HEK293T (cell line): ENCODE measurements at regions not wholly inside any gene's neighbourhood (a gene's known extent, or its start where the extent isn't known, plus 50 kb on each side); places are given as distances from the start of the nearest gene placed in this dataset.

ENCODE experiments used
- CTCF ChIA-PET: fragments of 350-600 bp; formaldehyde crosslinking; extraction: SDS; loops from one replicate; lab custom pipeline; 2021; ENCODE audit warnings: antibody characterized with exemption, inconsistent platforms; lab: Yijun Ruan, JAX
- POLR2A ChIA-PET: fragments of 350-600 bp; formaldehyde crosslinking; extraction: SDS; loops from one replicate; lab custom pipeline; 2020; ENCODE audit warnings: antibody characterized with exemption, inconsistent platforms; lab: Yijun Ruan, JAX
- DNase-seq: peaks from one replicate; pipeline ENCODE4 v3.0.0; 2012; ENCODE audit warnings: mixed read lengths; ENCODE audit errors: extremely low spot score
- ARNT ChIP-seq: fragments of 450-650 bp; IDR thresholded peaks from 2 replicates; pipeline ENCODE4 v1.6.1; 2017; ENCODE audit warnings: mild to moderate bottlenecking
- BHLHE40 ChIP-seq: fragments of 450-650 bp; IDR thresholded peaks from 2 replicates; pipeline ENCODE4 v1.6.1; 2016; ENCODE audit warnings: mild to moderate bottlenecking, moderate library complexity, borderline replicate concordance
- CTBP1 ChIP-seq: fragments of 450-650 bp; IDR thresholded peaks from 2 replicates; pipeline ENCODE4 v1.6.1; 2016; ENCODE audit warnings: borderline replicate concordance
- ELF4 ChIP-seq: fragments of 450-650 bp; IDR thresholded peaks from 2 replicates; pipeline ENCODE4 v1.6.1; 2017; ENCODE audit warnings: antibody characterized with exemption
- FOXA1 ChIP-seq: fragments of 450-650 bp; IDR thresholded peaks from 2 replicates; pipeline ENCODE4 v1.6.1; 2016; ENCODE audit warnings: mild to moderate bottlenecking
- FOXK2 ChIP-seq: fragments of 450-650 bp; IDR thresholded peaks from 2 replicates; pipeline ENCODE4 v1.6.1; 2016; ENCODE audit warnings: mild to moderate bottlenecking
- FOXM1 ChIP-seq: fragments of 450-650 bp; IDR thresholded peaks from 2 replicates; pipeline ENCODE4 v1.6.1; 2017; ENCODE audit warnings: mild to moderate bottlenecking, borderline replicate concordance
- HDGF ChIP-seq: fragments of 450-650 bp; IDR thresholded peaks from 2 replicates; pipeline ENCODE4 v1.6.1; 2017; ENCODE audit warnings: antibody characterized with exemption, borderline replicate concordance
- L3MBTL2 ChIP-seq: fragments of 450-650 bp; conservative IDR thresholded peaks from 2 replicates; pipeline ENCODE4 v1.6.1; 2016; ENCODE audit warnings: mild to moderate bottlenecking
- LEF1 ChIP-seq: fragments of 450-650 bp; IDR thresholded peaks from 2 replicates; pipeline ENCODE4 v1.6.1; 2017; ENCODE audit warnings: mild to moderate bottlenecking, borderline replicate concordance
- NFRKB ChIP-seq: fragments of 450-650 bp; IDR thresholded peaks from 2 replicates; pipeline ENCODE4 v1.6.1; 2016; ENCODE audit warnings: mild to moderate bottlenecking, moderate library complexity
- PKNOX1 ChIP-seq: fragments of 450-650 bp; IDR thresholded peaks from 2 replicates; pipeline ENCODE4 v1.6.1; 2016
- SP1 ChIP-seq: fragments of 450-650 bp; IDR thresholded peaks from 2 replicates; pipeline ENCODE4 v1.6.1; 2017
- SUZ12 ChIP-seq: fragments of 450-650 bp; IDR thresholded peaks from 2 replicates; pipeline ENCODE4 v1.6.1; 2016; ENCODE audit warnings: mild to moderate bottlenecking
- TARDBP ChIP-seq: fragments of 450-650 bp; IDR thresholded peaks from 2 replicates; pipeline ENCODE4 v1.6.1; 2016
- ZNF384 ChIP-seq: fragments of 450-650 bp; IDR thresholded peaks from 2 replicates; pipeline ENCODE4 v1.6.1; 2016

GRCh38 chr2:145729993-145730770 lies 1210.3 kb upstream of the ZEB2 start:
- no peak for DNase-seq
- TF ChIP-seq ARNT = no peak
- TF ChIP-seq FOXA1 = no peak
- TF ChIP-seq LEF1 = no peak
- TF ChIP-seq L3MBTL2 = no peak
- TF ChIP-seq FOXM1 = no peak
- no peak for TF ChIP-seq PKNOX1
- no peak for TF ChIP-seq CTBP1
- no peak for TF ChIP-seq ZNF384
- no peak for TF ChIP-seq SP1
- no peak for TF ChIP-seq BHLHE40
- CTCF ChIA-PET = no interaction called here
- POLR2A ChIA-PET = no interaction called here

GRCh38 chr2:145729481-145729880 lies 1209.6 kb upstream of the ZEB2 start:
- TF ChIP-seq PKNOX1 = no peak
- no peak for TF ChIP-seq TARDBP
- no peak for TF ChIP-seq CTBP1
- no peak for TF ChIP-seq SP1
- no peak for TF ChIP-seq FOXK2
- TF ChIP-seq ARNT = no peak
- no peak for TF ChIP-seq FOXA1
- TF ChIP-seq FOXM1 = no peak
- TF ChIP-seq L3MBTL2 = no peak
- TF ChIP-seq LEF1 = no peak
- no peak for DNase-seq
- CTCF ChIA-PET = no interaction called here
- POLR2A ChIA-PET = no interaction called here

GRCh38 chr2:145728511-145728910 lies 1208.6 kb upstream of the ZEB2 start:
- ChIA-PET POLR2A (no interaction called here), CTCF (no interaction called here)
- DNase-seq = no peak
- no peak for TF ChIP-seq ELF4
- TF ChIP-seq L3MBTL2 = no peak
- no peak for TF ChIP-seq HDGF
- no peak for TF ChIP-seq ARNT
- TF ChIP-seq FOXM1 = no peak
- TF ChIP-seq SUZ12 = no peak
- no peak for TF ChIP-seq FOXK2

- no peak for DNase-seq
- POLR2A ChIA-PET = no interaction called here
- CTCF ChIA-PET = no interaction called here
- TF ChIP-seq TARDBP (no peak), ELF4 (no peak), NFRKB (no peak), ZNF384 (no peak), HDGF (no peak), FOXM1 (no peak), BHLHE40 (no peak), FOXA1 (no peak), SUZ12 (no peak), L3MBTL2 (no peak), CTBP1 (no peak), ARNT (no peak)
Observed at GRCh38 chr2:145725876-145726275, 1206.0 kb upstream of the ZEB2 start.

GRCh38 chr2:145724311-145724898 lies 1204.5 kb upstream of the ZEB2 start:
- TF ChIP-seq BHLHE40 (no peak), NFRKB (no peak), L3MBTL2 (no peak), FOXK2 (no peak), SUZ12 (no peak), ARNT (no peak), HDGF (no peak), LEF1 (no peak), PKNOX1 (no peak), TARDBP (no peak), ZNF384 (no peak)
- CTCF ChIA-PET = no interaction called here
- DNase-seq = no peak
- POLR2A ChIA-PET = no interaction called here

GRCh38 chr2:145723872-145724271 lies 1204.0 kb upstream of the ZEB2 start:
- DNase-seq = no peak
- POLR2A ChIA-PET = no interaction called here
- TF ChIP-seq SP1 (no peak), CTBP1 (no peak), FOXK2 (no peak), HDGF (no peak), FOXM1 (no peak), ARNT (no peak), ZNF384 (no peak), BHLHE40 (no peak), ELF4 (no peak), FOXA1 (no peak), LEF1 (no peak)
- CTCF ChIA-PET = no interaction called here
